NCI-H526 (cell line): ENCODE measurements at regions not wholly inside any gene's neighbourhood (a gene's known extent, or its start where the extent isn't known, plus 50 kb on each side); places are given as distances from the start of the nearest gene placed in this dataset.

Source experiments
- DNase-seq, 2 experiments: peaks; one replicate each; lab custom pipeline; 2025; lab: John Stamatoyannopoulos, UW

DNA sequence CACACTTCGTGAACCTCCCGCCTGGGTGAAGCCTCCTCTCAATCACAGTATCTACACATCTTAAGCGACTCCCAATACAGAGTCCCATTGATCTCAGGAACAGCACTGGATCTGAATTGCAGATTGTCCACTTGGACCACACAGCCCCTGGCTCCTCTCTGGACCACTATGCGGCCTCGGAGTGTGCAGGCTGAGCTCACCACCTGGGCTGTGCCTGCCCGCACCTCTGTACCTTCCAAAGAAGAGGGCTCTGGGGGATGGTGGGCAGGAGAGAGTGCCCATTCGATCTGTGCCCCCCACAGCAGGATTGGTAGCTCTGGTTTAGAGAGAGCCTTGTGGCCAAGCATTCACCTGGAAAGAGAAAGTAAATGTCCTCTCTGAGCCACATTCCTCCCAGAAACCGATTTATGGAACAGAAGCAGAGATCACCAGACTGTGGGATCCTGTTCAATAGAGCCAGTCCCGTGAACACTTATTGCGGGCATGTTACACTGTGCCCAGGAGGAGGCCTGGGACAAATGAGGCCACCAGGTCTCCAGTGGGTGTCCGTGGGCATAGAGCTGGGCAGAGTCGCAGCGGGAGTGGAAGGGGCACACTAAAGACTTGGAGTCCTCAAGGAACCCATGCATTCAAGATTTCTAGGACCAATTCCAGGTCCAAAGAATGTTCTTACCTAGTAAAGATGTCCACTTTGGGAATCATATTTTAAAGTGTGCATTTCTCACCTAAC lies 141.6 kb upstream of the SOX1 start:
- DNase-seq = no peak

DNA sequence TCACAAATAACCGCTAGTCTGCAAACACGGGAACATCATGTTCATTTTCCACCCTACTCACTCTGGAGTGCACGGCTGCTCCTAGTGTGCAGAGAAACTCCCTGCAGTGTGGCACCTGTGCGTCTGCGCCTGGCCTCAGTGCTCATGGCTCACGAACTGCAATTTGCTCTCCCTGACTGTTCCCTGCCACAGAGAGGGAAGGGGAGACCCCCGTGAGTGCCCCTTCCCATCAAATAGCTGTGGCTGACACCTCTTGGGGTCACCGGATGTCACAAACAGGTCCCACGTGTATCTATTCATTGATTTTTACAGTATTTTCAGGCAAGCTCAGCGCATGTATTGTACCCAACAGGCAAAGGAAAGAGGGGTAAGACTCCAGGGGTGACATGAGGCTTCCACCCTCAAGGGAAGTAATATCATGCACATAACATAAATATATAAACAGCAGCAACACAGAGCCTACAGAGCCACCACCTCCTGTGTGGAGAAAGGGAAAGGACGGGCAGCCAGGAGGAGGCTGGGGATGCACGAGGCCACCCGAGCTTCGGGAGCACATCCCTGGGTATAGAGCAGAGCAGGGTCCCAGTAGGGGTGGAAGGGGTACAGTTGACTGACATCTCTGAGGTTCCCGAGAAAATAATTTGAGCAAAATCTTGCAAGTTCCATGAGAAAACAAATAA lies 140.3 kb upstream of the SOX1 start:
- no peak for DNase-seq

DNA sequence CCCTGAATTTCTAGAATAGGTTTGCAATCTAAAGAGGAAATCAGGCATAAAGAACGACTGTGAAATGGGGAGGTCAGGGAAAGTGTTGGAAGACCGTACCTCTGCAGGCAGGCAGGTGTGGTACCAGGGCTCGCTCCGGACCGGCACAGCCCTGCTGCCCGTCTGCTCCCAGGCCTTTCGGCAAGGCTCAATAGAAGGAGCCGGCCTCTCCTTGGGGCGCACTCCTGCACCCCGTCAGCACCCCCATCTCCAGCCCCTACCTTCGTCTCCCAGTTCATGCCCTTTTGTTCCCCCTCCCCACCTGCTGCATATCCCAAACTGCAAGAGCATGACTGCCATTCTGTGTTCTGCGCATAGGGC lies 139.8 kb upstream of the SOX1 start:
- DNase-seq = no peak

DNA sequence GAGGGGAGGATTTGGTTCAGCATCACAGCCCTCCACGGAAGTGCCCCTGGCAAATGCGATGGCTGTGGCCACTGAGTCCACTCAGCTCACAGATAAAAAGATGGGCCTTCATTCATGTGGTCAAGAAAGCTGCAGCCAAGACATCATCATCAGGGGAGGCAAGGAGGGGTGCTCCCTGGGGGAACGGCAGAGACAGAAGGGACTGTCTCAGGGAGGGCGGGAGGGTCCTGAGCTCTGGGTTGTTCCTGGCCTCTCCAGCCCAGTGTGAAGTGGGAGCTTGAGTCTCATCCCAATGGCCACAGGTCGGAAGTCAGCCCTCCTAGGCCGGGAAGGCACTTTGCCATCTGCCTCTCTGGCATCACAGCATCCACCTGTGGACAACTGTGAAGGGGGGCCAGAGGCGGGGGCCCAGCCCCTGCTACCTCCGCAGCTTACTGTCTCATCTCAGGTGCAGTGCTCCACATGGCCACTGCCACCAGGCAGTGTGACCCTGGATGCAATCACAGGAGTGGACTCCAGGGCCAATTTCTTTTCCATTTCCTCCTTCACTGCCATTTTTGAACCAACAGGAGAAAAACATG lies 137.8 kb upstream of the SOX1 start:
- no peak for DNase-seq

DNA sequence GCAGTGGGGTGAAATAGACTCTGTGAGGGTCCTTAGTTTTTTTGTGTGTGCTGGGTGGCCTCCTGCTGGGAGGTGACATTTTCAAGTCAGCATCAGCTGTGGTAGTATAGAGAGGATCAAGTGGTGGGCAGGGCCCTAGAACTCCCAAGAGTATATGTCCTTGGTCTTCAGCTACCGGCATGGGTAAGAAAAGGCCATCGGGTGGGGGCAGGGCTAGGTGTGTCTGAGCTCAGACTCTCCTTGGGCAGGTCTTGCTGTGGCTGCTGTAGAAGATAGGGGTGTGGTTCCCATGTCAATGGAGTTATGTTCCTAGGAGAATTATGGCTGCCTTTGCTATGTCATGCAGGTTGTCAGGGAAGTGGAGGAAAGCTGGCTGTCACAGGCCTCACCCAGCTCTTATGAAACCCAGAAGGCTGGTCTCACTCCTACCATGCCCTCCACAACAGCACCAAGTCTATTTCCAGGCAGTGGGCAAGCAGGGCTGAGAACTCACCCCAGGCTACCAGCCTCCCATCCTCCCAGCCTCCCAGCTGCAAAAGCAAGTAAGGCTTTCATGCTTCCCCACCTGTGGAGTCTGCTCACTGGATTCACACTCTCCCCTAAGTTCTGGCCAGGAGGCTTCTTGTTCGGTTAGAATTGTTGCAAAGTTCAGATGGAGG lies 130.6 kb upstream of the SOX1 start:
- DNase-seq = no peak

DNA sequence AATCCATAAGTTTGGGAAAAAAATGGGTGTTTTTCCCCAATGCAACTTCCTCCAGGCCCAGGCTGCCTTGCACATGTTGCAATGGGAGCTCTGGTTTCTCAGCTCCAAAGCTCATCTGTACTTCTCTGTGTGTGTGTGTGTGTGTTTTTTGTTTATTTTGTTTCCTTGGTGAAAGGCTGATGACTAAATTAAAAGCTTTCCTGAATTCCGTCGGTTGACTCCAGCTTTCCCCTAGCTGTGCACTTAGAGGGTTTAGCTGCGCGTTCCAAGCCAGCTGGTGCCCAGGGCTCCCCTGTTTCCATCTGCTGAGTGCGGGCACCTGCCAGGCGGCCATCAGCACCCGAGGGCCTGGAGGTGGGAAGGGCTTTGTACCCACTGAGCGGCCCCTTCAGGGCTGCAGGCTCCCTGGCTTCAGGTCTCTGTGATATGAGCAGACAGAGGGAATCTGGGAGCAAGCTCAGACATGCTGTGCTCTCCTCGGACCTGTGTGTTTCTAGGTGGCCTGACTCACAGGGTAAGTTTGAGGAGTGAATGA lies 129.1 kb upstream of the SOX1 start:
- DNase-seq = peak; percentile 64

DNA sequence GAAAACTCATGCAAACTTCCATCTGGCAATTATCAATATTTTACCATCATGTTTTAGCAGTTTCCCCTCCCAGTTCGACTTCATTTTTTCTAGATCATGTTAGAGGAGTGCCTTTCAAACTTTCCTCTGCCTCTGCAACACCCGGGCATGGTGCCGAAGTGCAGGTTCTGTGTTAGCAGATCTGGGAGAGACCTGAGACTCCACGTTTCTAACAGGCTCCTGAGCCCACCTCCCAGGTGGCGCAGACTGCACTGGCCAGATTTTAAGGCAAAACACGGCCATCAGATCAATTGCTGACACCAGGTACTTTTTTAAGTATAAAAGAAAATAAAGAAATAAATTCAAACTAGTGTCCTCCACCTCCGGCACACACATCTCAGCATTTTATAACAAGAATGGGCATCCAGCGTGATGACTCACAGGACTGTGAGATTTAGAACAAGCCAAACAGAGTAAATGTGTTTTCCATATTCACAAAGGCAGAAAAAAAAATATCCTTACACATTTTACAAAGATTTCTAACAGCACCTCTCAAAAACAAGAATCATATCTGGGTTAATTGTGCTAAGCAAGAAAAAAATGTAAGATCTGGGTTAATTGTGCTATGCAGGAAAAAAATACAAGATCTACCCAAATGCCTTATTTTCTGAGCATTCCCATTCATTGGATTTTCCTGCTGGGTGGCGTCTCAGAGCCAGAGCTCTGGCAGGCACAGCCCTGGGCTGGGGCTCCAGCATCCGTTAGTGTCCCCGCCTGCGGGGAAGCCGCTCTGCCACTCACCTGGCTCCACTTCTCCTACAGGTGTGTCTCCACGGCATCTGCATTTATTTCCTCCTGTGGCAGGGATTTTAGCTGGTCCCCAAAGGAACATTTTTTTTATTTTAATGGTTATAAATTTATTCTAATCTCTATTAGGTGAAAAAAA lies 127.9 kb upstream of the SOX1 start:
- DNase-seq = no peak

DNA sequence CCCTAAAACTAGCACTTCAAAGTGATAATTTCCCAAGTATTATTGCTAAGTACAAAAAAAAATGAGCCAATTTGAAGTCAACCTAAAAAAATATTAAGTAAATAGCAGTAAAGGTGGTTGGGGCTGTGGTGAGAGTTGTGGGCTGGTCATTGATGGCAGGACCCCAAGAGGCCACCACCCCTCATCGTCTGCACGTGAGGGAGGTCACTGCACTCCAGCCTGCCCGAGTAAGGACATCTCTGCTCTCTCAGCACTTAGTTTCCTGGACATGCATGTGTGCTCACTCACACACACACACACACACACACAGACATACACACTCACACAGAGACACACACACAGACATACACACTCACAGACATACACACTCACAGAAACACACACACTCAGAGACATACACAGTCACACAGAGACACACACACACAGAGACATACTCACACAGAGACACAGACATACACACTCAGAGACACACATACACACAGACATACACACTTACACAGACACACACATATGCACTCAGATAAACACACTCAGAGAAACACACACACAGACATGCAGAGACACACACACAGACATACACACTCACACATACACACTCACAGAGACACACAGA lies 127.2 kb upstream of the SOX1 start:
- DNase-seq = no peak

DNA sequence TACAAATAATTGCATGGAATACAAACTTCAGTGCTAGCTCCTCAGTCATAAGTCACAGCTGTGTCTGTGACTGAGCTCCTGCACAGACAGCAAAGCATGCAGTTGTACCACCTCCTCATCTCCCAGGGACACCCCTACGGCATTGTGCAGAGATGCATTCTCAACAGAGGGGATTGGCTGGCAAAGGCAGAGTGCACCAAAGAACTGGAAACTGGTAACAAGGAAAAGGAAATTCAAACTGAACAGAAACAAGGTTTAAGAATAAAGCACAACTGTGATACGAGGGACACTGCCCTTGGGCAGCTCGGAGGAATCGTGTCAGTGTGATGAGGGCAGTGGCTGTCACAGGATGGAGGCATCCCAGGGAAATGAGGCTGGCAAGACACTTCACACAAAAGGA lies 126.1 kb upstream of the SOX1 start:
- DNase-seq = no peak

DNA sequence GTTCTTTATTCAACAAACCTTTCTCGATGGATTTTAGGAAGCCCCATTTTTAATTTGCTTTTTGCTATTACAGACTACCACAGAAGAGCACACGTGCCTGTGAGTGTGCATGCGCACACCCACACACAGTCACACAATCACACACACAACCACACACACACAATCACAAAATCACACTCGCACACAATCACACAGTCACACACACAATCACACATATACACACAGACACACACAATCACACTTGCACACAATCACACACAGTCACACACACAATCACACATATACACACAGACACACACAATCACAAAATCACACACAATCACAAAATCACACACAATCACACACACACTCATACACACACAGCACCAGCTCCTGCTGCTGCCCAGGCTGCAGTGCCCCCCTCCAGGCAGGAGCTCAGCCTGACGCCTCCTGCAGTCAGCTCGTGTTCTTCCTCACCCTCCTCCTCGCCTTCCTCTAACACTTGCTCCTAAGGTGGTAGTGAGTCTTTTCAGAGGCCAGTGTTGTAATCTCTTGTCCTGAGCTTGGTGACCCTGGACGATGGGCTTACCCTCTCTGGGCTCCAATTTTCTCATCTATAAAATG lies 125.0 kb upstream of the SOX1 start:
- DNase-seq = no peak

DNA sequence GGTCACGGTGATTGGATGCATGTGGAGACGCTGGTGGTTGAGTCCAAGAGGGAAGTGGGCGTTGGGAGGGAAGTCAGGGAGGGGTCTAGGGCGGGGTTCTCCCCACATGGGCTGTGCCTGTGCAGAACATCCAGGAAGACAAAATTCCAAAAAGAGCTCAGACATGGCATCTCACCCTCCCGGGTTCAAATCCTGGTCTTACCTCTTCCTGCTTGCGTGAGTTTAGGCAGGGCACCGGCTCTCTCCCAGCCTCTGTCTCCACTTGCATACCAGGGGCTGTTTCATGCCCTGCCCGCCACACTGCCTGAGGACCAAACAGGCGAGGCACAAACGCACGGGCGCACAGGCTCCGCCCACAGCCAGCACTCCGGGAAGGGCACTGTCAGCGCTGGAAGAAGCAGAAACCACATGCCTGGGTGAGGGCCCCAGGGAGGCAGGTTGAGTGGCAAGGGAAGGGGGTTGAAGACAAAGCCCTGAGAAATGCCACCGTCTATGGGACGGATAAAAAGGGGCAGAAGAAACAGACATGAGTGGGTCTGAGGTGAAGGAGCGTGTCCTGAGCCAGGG lies 123.6 kb upstream of the SOX1 start:
- DNase-seq = no peak

DNA sequence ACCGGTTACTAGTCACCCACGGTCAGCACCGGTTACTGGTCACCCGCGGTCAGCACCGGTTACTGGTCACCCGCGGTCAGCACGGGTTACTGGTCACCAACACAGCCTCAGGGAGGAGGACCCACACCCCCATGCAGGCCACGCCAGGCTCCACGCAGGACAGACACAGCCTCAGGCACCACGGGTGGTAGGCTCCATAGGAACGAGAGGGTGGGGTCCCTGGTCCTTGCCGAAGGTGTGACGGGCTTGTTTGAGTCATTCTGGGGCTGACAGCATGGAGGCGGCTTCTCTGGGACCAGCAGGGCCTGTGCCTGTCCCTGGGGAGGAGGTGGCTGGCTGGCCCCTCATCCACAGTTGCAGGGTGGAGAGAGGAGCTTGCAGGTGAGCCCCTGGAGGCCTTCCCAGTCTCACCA lies 122.8 kb upstream of the SOX1 start:
- DNase-seq = no peak

DNA sequence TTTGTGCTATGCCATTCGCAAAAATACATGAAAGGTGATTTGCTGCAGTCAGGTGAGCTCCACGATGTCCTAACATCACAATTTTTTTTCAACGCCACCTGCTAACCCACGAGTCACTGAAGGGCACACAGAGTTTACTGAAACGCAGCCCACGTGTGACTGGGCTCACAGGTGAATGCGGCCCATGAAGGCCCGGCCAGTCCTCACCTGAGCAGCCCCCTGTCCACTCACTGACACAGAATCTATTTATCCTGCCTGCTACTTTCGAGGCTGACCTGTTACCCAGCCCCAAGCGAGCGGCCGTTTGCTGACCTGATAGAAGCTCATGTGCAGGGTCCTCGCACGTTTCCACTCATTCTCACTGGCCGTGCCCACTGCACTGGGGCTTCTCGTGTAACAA lies 121.9 kb upstream of the SOX1 start:
- no peak for DNase-seq

DNA sequence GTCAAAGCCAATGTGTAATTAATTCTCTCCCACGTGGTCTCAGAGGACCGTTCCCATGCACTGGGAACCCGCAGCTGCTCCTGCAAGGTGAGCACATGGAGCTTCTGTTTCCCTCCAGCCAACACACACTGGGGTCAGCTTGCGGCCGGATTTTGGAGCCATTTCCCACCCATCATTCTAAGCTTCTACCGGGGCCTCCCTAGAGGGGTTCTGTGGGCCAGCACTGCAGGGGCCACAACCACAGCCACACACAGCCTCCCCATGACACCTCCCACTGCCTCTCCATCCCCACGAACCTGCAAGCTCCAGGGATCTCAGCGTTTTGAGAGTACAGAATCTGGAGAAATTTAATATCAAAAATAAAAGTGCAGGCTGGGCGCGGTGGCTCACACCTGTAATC lies 120.7 kb upstream of the SOX1 start:
- no peak for DNase-seq

DNA sequence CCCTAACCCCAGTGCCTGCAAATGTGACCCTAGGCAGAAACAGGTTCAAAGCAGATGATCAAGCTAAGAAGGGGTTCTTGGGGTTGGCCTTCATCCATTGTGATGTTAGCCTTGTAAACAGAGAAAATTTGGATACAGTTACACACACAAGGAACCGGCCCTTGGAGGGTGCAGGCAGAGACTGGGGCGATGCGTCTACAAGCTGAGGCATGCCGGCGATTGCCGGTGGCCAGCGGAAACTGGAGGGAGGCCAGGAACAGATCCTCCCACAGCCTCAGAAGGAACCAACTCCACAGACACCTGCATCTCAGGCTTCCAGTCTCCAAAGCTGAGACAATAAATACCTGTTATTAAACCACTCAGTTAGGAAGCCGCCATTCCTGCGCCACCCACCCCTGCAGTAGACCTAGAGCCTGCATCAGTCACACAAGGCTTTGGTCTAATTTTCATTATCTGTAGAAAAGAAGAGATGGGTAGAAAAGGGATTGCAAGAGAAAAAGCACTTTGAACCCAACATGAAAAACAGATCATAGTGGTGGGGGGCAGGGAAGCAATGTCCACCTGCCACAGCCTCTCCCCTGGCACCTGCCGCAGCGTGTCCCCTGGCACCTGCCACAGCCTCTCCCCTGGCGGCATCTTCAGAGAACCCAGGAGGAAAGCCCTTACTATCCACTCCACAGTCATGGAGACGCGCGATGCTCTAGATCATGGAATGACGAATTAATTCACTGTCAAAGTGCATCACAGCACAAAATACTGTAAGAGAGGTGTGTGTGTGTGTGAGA lies 119.7 kb upstream of the SOX1 start:
- DNase-seq = peak in 1 of 2 experiments; percentile 31

DNA sequence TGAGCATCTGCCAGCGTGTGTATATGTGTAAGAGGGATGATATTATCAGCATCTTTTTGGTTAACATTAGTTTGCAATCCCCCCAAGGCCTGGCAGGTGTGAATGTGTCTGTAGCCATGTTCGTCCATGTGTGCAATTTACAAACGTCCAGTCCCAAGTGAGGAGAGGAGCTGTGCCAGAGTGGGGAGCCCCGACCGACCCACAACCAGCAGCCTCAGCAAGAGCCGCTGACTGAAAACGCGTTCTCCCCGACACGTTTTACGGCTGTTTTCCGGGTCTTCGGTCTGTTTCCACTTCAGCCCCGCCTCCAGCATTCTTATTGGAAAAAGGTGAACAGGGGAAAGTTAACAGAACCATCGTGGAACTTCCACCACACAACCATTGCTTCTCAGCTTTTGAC lies 119.1 kb upstream of the SOX1 start:
- no peak for DNase-seq

DNA sequence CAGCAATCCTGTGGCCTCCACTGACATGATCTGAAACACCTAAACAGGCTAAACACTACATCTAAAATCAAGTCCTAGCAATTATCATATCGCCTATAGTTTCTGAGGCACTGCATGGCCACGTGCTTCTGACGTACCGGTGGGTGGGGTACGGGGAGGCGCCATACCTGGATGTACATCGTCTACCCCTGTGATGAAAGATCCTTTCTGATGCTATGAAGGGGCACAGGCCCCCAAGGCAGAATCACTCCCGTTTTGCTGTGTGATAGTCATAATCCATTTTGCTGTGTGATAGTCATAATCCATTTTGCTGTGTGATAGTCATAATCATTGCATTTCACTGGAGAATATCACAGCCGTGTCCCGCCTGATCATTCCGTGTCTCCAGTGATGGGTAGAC lies 118.7 kb upstream of the SOX1 start:
- DNase-seq = no peak

DNA sequence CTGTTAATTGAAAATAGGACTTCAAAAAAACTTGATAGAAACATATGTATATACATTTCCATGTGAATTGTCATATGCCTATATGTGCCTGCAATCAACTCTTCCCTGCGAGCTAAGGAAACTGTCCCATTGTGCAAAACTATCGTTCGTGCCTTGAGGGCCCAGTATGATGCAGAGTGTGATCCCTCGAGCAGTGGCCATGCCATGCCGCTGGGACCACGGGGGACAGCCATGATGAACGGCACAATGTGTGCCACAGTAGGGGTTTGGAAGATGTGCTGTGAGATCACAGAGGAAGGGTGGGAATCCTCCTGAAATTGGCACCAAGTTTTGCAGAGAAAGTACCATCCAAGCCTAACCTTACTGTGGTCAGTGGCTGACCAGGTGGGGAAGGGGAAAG lies 118.1 kb upstream of the SOX1 start:
- DNase-seq = no peak

DNA sequence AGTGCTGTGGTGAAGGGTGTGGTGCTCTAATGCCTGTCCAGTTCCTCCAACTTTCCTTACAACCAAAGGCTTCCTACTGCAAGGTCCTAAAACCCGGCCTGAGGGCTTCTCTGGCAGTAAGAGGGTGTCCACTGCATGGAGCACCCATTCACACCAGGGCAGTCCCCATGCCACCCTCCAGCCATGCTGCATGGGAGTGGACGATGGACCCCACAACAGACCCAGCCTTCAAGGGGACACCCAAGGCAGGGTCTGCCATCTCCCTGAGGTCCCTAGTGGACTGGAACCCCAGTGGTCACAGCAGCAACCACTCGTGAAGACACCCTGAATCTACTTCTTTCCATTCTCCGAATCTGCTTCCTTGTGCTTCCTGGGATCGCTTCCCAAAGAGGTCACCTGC lies 117.6 kb upstream of the SOX1 start:
- no peak for DNase-seq

DNA sequence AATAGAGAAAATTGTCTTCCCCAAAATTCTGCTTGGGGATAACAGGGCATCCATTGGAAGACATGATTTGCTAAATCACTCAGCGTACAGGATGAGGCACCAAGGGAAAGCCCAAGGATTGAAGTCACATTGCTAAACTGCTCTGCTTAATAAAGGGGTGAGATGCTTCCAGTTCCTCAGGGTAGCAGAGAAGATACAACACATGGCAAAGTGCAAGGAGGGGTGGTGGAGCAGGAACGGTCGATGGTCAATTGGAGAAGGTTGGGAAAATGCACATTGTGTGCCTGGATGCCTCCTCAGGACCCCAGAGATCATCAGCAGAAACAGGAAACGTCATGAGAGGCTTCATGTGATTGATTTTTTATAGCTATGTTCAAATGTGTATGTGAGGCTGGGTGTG lies 116.3 kb upstream of the SOX1 start:
- DNase-seq = no peak
